ENCODE measurements at regions not wholly inside any gene's neighbourhood (a gene's known extent, or its start where the extent isn't known, plus 50 kb on each side); places are given as distances from the start of the nearest gene placed in this dataset.

- TF ChIP-seq, protein P1, sequence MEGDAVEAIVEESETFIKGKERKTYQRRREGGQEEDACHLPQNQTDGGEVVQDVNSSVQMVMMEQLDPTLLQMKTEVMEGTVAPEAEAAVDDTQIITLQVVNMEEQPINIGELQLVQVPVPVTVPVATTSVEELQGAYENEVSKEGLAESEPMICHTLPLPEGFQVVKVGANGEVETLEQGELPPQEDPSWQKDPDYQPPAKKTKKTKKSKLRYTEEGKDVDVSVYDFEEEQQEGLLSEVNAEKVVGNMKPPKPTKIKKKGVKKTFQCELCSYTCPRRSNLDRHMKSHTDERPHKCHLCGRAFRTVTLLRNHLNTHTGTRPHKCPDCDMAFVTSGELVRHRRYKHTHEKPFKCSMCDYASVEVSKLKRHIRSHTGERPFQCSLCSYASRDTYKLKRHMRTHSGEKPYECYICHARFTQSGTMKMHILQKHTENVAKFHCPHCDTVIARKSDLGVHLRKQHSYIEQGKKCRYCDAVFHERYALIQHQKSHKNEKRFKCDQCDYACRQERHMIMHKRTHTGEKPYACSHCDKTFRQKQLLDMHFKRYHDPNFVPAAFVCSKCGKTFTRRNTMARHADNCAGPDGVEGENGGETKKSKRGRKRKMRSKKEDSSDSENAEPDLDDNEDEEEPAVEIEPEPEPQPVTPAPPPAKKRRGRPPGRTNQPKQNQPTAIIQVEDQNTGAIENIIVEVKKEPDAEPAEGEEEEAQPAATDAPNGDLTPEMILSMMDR (IDR thresholded peaks at IDR 0.05) = no peak
- TF ChIP-seq POLR2A (IDR thresholded peaks at IDR 0.05) = no peak
- TF ChIP-seq POLR2AphosphoS5 (IDR thresholded peaks at IDR 0.05; ENCODE audit: insufficient read depth in 1 of 2, low read depth in 1 of 2) = no peak
Observed at GRCh38 chr17:14522795-14523387, 222.0 kb downstream of the HS3ST3B1 start.
